NK-92 treated with Interleukin-12 subunit alpha and Interleukin-12 subunit beta, amount 100 ng/mL, for 24 hours (cell line): ENCODE measurements at regions not wholly inside any gene's neighbourhood (a gene's known extent, or its start where the extent isn't known, plus 50 kb on each side); places are given as distances from the start of the nearest gene placed in this dataset.

Source experiments
- DNase-seq: peaks from one replicate; lab custom pipeline; 2025; lab: John Stamatoyannopoulos, UW

GRCh38 chr9:109950710-109951443, 170.9 kb downstream of the PALM2AKAP2 start:
- no peak for DNase-seq

GRCh38 chr9:109953300-109953699, 173.3 kb downstream of the PALM2AKAP2 start:
- no peak for DNase-seq

DNA sequence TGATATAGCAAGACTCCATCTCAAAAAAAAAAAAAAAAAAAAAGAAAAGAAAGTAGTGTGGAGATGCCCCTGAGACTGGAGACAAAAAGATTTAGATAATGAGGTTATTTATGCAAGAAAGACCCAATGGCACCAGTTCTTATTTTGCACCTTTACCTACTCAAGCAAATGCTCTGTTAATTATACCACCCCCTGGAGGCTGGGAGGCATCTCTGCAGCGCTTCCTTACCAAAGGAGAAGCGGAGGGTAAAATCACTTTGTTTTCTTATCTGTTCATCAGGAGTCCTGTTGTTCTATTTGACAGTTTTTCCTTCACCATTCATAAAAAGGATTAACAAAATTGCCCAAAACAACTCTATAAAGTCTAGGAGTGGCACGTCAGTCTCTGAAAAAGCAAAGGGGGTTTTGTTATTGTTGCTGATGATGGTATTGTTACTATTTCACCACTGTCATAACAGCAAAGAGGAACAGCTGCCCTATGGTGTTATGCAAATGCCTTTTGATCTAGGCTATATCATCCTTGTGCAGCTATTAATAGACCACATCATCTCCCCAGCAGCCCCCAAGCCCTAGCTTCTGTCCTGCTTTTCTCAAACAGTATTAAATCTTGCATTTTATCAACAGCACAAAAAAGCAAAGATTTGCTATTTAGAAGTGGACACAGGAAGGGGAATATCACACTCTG, 174.0 kb downstream of the PALM2AKAP2 start:
- no peak for DNase-seq

- no peak for DNase-seq
Observed at GRCh38 chr9:109956717-109957440, 176.9 kb downstream of the PALM2AKAP2 start.

DNA sequence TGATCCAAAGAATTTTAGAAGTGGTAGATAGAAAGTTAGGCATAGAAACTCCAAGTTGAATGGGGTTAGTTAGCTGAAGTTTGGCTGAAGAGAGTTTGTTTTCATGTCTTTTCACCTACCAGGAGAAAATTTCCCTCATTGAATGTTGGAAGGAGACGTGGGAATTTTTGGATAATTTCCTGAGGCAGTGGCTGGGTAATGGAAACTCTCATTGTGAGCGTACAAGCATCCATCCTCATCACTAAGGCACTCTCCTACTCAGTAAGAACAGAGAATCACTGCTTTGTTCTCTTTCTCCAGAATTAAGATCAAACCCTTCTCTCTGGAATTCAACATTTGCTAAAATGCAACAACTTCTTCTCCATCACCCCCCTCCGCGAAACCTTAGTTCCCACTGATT, 179.7 kb downstream of the PALM2AKAP2 start:
- no peak for DNase-seq

DNA sequence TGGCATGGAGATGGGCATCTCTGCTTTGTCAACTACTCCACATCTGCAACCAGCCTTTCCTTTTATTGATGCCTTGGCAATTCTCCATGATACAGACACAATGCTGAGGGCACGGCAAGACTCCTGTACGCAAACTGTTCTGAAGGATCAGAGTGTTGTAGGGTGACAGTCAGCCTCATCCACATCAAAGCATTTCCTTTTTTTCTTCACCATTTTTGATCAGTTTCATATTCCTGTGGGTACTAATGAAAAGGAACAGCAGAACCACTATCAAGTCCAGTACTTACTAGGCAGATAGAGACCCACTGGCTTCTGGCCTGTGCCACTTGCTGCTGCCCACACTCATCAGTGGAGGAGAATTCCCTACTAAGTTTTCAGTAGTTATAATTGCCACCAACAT, 181.6 kb downstream of the PALM2AKAP2 start:
- DNase-seq: no peak

DNA sequence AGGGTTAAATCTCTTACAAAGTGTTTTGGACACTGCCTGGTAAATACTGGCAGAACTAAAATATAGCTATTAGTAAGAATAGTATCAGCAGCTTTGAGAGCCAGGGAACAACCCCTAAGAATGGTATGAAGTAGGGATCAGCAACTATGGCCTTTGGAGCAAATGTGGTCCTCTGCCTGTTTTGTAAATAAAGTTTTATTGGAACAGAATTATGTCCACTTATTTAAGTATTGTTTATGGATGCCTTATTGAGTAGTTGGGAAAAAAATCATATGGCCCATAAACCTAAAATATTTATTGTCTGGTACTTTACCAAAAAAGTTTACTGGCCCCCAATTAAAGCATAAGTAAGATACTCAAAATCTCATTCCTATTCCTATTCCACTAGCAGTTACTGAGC, 182.2 kb downstream of the PALM2AKAP2 start:
- no peak for DNase-seq

- DNase-seq: no peak
Observed at GRCh38 chr9:109963079-109963478, 183.1 kb downstream of the PALM2AKAP2 start.

GRCh38 chr9:109966643-109967368, 186.8 kb downstream of the PALM2AKAP2 start:
- DNase-seq: no peak

DNA sequence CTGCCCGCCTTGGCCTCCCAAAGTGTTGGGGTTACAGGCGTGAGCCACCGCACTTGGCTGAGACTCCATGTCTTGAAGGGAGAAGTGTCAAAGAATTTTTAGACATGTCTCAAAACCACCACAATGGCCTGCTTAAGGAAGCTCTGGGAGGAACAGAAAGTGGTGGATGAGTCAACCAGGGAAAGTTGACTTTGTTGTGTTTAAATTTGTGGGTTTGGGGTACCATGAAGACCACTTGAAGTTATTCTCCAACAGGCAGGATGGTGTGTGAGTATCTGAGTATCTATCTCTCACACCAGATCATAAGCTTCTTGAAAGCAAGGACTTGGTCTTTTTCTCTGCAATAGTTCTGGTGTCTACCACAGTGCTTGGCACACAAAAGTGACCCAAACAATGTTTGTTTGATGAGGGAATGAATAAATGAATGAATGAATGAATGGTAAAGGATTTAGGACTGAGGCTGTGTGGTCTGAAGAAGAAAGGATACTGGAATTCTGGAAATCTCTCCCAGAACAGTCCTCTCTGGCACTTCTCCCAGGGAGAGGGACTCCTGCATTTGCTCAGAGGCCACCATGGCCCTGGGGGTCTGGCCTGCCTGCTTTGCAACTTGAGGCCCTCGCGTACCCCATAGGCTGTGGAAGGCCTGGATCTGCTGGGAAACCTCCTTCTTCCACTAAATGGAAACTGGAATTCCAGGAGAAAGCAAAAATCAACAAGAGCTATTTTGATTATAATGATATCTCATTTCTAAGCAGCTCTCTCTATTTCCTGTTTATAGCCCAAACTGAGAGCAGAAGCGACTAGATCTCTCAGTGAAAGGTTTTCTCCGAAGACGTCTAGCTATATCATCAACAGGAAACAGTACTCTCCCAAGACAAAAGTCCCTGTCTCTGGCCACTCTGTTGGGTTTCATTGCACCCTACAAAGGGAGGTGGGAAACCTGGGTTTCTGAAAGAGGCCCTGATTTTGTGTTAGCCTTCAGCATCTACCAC, 187.9 kb downstream of the PALM2AKAP2 start:
- DNase-seq: no peak

GRCh38 chr9:109969011-109969410, 189.0 kb downstream of the PALM2AKAP2 start:
- no peak for DNase-seq

- DNase-seq: no peak
Observed at GRCh38 chr9:109969573-109970237, 189.7 kb downstream of the PALM2AKAP2 start.

DNA sequence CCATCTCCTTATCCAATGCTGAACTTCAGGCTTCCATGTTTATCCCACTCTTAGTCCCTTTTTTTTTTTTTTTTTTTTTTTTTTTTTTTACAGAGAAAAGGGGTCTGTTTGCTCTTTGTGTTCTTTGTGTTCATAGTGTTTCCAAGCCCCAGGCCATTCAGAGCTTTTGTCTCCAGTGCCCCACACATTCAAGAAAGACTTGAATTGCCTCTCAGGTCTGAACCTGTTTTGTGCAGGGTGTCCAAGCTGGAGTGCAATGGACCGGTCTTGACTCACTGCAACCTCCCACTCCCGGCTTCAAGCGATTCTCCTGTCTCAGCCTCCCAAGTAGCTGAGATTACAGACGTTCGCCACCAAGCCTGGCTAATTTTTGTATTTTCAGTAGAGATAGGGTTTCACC, 191.2 kb downstream of the PALM2AKAP2 start:
- no peak for DNase-seq

- DNase-seq: no peak
Observed at GRCh38 chr9:109972026-109972882, 192.3 kb downstream of the PALM2AKAP2 start.

- no peak for DNase-seq
Observed at GRCh38 chr9:109973336-109973735, 193.3 kb downstream of the PALM2AKAP2 start.

- no peak for DNase-seq
Observed at GRCh38 chr9:109974143-109974917, 194.3 kb downstream of the PALM2AKAP2 start.

DNA sequence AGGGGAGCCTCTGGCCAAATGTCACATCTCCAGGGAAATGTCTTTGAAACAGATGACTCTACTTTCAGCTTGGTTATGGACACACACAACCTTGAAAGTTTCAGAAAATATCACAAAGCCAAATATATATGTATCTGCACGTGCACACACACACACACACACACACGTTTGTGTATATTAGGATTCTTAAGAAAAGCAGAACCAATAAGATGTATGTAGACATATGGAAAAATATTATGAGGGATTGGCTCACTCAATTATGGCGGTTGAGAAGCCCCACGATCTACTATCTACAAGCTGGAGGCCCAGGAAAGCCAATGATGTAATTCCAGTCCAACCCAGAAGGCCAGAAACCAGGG, 194.9 kb downstream of the PALM2AKAP2 start:
- no peak for DNase-seq

DNA sequence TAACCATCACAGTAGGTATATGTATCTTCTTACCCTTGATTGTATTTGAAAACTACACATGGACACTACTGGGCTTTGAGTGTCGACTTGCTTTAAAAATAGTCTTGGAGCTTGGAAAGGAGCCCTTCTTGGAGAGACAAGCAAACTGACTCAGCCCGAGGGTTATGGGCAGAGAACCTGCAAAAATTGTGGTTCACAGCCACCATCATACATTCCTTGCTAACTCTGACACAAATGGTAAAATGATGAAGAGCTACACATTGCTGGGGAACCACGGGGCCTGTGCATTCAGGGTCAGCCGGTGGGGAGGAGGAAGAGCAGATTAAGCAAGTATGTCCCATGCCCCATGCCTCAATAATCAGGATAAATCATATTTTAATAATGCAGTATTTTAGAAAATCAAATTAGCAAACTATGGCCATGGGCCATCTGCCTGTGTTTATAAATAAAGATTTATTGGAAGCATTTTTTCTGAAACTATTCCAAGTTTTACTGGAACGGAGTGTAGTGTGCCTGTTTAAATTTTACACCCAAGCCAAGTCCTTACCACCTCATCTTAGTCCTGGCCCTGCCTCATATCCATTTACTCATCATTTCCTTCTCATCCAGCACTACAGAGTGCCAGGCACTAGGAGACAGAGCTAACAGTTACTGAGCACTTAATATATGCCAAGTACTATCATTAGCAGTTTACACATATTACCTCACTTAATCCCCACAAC, 195.7 kb downstream of the PALM2AKAP2 start:
- no peak for DNase-seq
